GM18505 (cell line): ENCODE measurements at regions not wholly inside any gene's neighbourhood (a gene's known extent, or its start where the extent isn't known, plus 50 kb on each side); places are given as distances from the start of the nearest gene placed in this dataset.

Experiments used
- ATAC-seq: cut with Tn5 transposase; IDR thresholded peaks from one replicate; pipeline ENCODE4 v1.9.1; 2021; ENCODE audit not compliant: unreplicated experiment
- POLR2A ChIP-seq: IDR thresholded peaks from 4 replicates; pipeline ENCODE4 v1.6.1; 2011; ENCODE audit warnings: borderline replicate concordance; ENCODE audit not compliant: insufficient read depth, insufficient read length; ENCODE audit errors: extremely low read depth

- no peak for TF ChIP-seq POLR2A
- ATAC-seq, result no peak
These were observed 362.2 kb upstream of the SMIM30 start for GRCh38 chr7:113480537-113480936.

- no peak for ATAC-seq
- TF ChIP-seq POLR2A, result no peak
These were observed 345.9 kb upstream of the SMIM30 start for GRCh38 chr7:113464096-113464855.

- no peak for TF ChIP-seq POLR2A
- ATAC-seq, result no peak
These were observed 341.7 kb upstream of the SMIM30 start for GRCh38 chr7:113460067-113460466.

GRCh38 chr7:113456533-113456932, 338.2 kb upstream of the SMIM30 start:
- no peak for ATAC-seq
- no peak for TF ChIP-seq POLR2A

- no peak for TF ChIP-seq POLR2A
- ATAC-seq, result no peak
These were observed 336.3 kb upstream of the SMIM30 start for GRCh38 chr7:113454597-113455169.

- no peak for TF ChIP-seq POLR2A
- ATAC-seq, result no peak
These were observed 333.9 kb upstream of the SMIM30 start for GRCh38 chr7:113452245-113452644.

- ATAC-seq, result no peak
- TF ChIP-seq POLR2A, result no peak
These were observed 328.4 kb upstream of the SMIM30 start for GRCh38 chr7:113446791-113447190.

GRCh38 chr7:113446391-113446790, 328.0 kb upstream of the SMIM30 start:
- no peak for ATAC-seq
- TF ChIP-seq POLR2A, result no peak

- ATAC-seq, result no peak
- TF ChIP-seq POLR2A, result no peak
These were observed 325.9 kb upstream of the SMIM30 start for GRCh38 chr7:113444261-113444660.

GRCh38 chr7:113440173-113440572, 321.8 kb upstream of the SMIM30 start:
- ATAC-seq, result no peak

GRCh38 chr7:113431406-113431805, 313.1 kb upstream of the SMIM30 start:
- no peak for TF ChIP-seq POLR2A
- no peak for ATAC-seq

More at GRCh38 chr7:113440173-113440572, 321.8 kb upstream of the SMIM30 start:
- TF ChIP-seq POLR2A, result no peak

GRCh38 chr7:113424185-113424817, 305.9 kb upstream of the SMIM30 start:
- ATAC-seq, result no peak
- no peak for TF ChIP-seq POLR2A

- TF ChIP-seq POLR2A, result no peak
- peak; percentile 100 for ATAC-seq
These were observed 303.5 kb upstream of the SMIM30 start for GRCh38 chr7:113421696-113422330.

GRCh38 chr7:113414401-113415035, 296.2 kb upstream of the SMIM30 start:
- TF ChIP-seq POLR2A, result no peak

GRCh38 chr7:113412410-113412809, 294.1 kb upstream of the SMIM30 start:
- no peak for ATAC-seq

More at GRCh38 chr7:113414401-113415035, 296.2 kb upstream of the SMIM30 start:
- ATAC-seq, result no peak

More at GRCh38 chr7:113412410-113412809, 294.1 kb upstream of the SMIM30 start:
- no peak for TF ChIP-seq POLR2A
